GM12878 (cell line): ENCODE measurements at regions not wholly inside any gene's neighbourhood (a gene's known extent, or its start where the extent isn't known, plus 50 kb on each side); places are given as distances from the start of the nearest gene placed in this dataset.

Experiments
- ATAC-seq: fragments of 200-7000 bp; cut with Tn5 transposase; 3 replicates; pipeline ENCODE4 v1.9.1; 2020; ENCODE audit warnings: mild to moderate bottlenecking, moderate library complexity
- BruUV-seq: library from RNA; stranded (reverse); fragments of 400-500 nt; replicated peaks from 2 replicates; lab custom pipeline; 2021; lab: Mats Ljungman, UMichigan
- CTCF ChIA-PET: fragments of 300-600 bp; sonication (Branson Sonifier 250); formaldehyde crosslinking; extraction: SDS; loops from one replicate; lab custom pipeline; 2021; ENCODE audit warnings: inconsistent platforms; lab: Yijun Ruan, JAX
- POLR2A ChIA-PET: fragments of 350-600 bp; formaldehyde crosslinking; extraction: SDS; loops from one replicate; lab custom pipeline; 2021; ENCODE audit warnings: inconsistent platforms; lab: Charles Lee
- RAD21 ChIA-PET: fragments of 300-600 bp; sonication (Branson Sonifier 250); formaldehyde crosslinking; loops from one replicate; lab custom pipeline; 2023; ENCODE audit warnings: antibody characterized with exemption; ENCODE audit not compliant: unreplicated experiment; lab: Charles Lee
- SMC1A ChIA-PET: fragments of 300-600 bp; sonication (Branson Sonifier 250); formaldehyde crosslinking; loops from one replicate; lab custom pipeline; 2023; ENCODE audit not compliant: unreplicated experiment, uncharacterized antibody; lab: Charles Lee
- DNase-seq: peaks from one replicate; pipeline ENCODE4 v3.0.0-alpha.2; 2011; ENCODE audit warnings: low read depth, low spot score
- FAIRE-seq: peaks from 3 replicates; lab custom pipeline; 2011; peaks lifted over from hg19 to GRCh38; lab: Jason Lieb, UNC
- H2AFZ ChIP-seq: 2 replicates; pipeline ENCODE4 v1.6.0; 2011; ENCODE audit warnings: low read depth, low read length, control low read depth; ENCODE audit not compliant: control insufficient read depth
- H3K27ac ChIP-seq: 2 replicates; pipeline ENCODE4 v1.5.1; 2011; ENCODE audit warnings: control low read depth; ENCODE audit not compliant: control insufficient read depth, insufficient read depth
- H3K27me3 ChIP-seq, 2 experiments: replicated peaks in 1 of 2; 2 replicates each; pipeline versions ENCODE4 v1.6.0 to v1.6.1; 2011; ENCODE audit warnings: low read length in 1 of 2; ENCODE audit not compliant: control insufficient read depth in 2 of 2, insufficient read depth in 2 of 2
- H3K36me3 ChIP-seq, 2 experiments: 2 replicates each; pipeline ENCODE4 v1.5.1; 2011; ENCODE audit warnings: low read length in 1 of 2; ENCODE audit not compliant: control insufficient read depth in 2 of 2, insufficient read depth in 2 of 2
- H3K4me1 ChIP-seq: 2 replicates; pipeline ENCODE4 v1.6.1; 2011; ENCODE audit warnings: mild to moderate bottlenecking, low read length, moderate library complexity, mixed read lengths; ENCODE audit not compliant: control insufficient read depth, insufficient read depth
- H3K4me2 ChIP-seq: 2 replicates; pipeline ENCODE4 v1.6.0; 2011; ENCODE audit warnings: control low read depth; ENCODE audit not compliant: control insufficient read depth, insufficient read depth
- H3K4me3 ChIP-seq: fragments of 200-600 bp; sonication (generic); 2 replicates; pipeline ENCODE4 v1.5.1; 2016
- H3K79me2 ChIP-seq: 2 replicates; pipeline ENCODE4 v1.6.0; 2011; ENCODE audit warnings: low read length; ENCODE audit not compliant: control insufficient read depth, insufficient read depth
- H3K9ac ChIP-seq: 2 replicates; pipeline ENCODE4 v1.8.0; 2011; ENCODE audit warnings: low read length, control low read depth, mixed read lengths; ENCODE audit not compliant: control insufficient read depth, insufficient read depth
- H3K9me3 ChIP-seq: replicated peaks from 3 replicates; pipeline ENCODE4 v1.5.1; 2011; ENCODE audit warnings: mild to moderate bottlenecking, low read length; ENCODE audit not compliant: control insufficient read depth, insufficient read depth
- H4K20me1 ChIP-seq: 2 replicates; pipeline ENCODE4 v1.6.0; 2011; ENCODE audit not compliant: control insufficient read depth, insufficient read depth
- BCL3 ChIP-seq: IDR thresholded peaks from 2 replicates; pipeline ENCODE4 v1.6.1; 2011; ENCODE audit warnings: borderline replicate concordance, low read depth, mild to moderate bottlenecking, moderate library complexity, low read length; ENCODE audit not compliant: insufficient read depth, poor library complexity, severe bottlenecking
- BHLHE40 ChIP-seq, 2 experiments: fragments of 450-650 bp in 1 of 2; IDR thresholded peaks; 2 replicates each; pipeline ENCODE4 v1.6.1; 2011 to 2017; ENCODE audit warnings: low read depth in 2 of 2, borderline replicate concordance in 1 of 2, improper control_type of control experiment in 1 of 2, low read length in 1 of 2, mild to moderate bottlenecking in 1 of 2
- CBFB ChIP-seq: IDR thresholded peaks from 2 replicates; pipeline ENCODE4 v1.6.1; 2016; ENCODE audit warnings: antibody characterized with exemption, low read depth
- MTA2 ChIP-seq: fragments of 450-650 bp; IDR thresholded peaks from 2 replicates; pipeline ENCODE4 v1.6.1; 2016; ENCODE audit warnings: low read depth, mild to moderate bottlenecking, moderate library complexity
- MYB ChIP-seq: fragments of 150-350 bp; IDR thresholded peaks from 2 replicates; pipeline ENCODE4 v1.6.1; 2014; ENCODE audit warnings: mild to moderate bottlenecking, low read depth, low read length, borderline replicate concordance
- POLR2AphosphoS5 ChIP-seq: IDR thresholded peaks from 2 replicates; pipeline ENCODE4 v1.6.1; 2011; ENCODE audit warnings: mild to moderate bottlenecking, low read length, inconsistent platforms
- SIX5 ChIP-seq: IDR thresholded peaks from 2 replicates; pipeline ENCODE4 v1.6.1; 2011; ENCODE audit warnings: mild to moderate bottlenecking, low read depth, low read length, moderate library complexity; ENCODE audit not compliant: severe bottlenecking
- TBL1XR1 ChIP-seq: IDR thresholded peaks from 2 replicates; pipeline ENCODE4 v1.6.1; 2012; ENCODE audit warnings: low read depth, low read length, improper control_type of control experiment
- ZBTB4 ChIP-seq: fragments of 450-650 bp; formaldehyde crosslinking; IDR thresholded peaks from 2 replicates; pipeline ENCODE4 v1.4.0; 2022; ENCODE audit warnings: mild to moderate bottlenecking, moderate library complexity
- ZNF217 ChIP-seq: fragments of 450-650 bp; IDR thresholded peaks from 2 replicates; pipeline ENCODE4 v1.6.1; 2017; ENCODE audit warnings: antibody characterized with exemption, mild to moderate bottlenecking
- ZSCAN29 ChIP-seq: fragments of 450-650 bp; IDR thresholded peaks from 2 replicates; pipeline ENCODE4 v1.6.1; 2017; ENCODE audit warnings: mild to moderate bottlenecking, moderate library complexity
- ZZZ3 ChIP-seq: IDR thresholded peaks from 2 replicates; pipeline ENCODE4 v1.6.1; 2011; ENCODE audit warnings: low read depth; ENCODE audit not compliant: control insufficient read depth, insufficient read length
- WGBS: methylation state at CpG from one replicate; pipeline ENCODE4 v1.1.6; 2016; ENCODE audit warnings: low lambda C conversion rate; ENCODE audit not compliant: insufficient replicate concordance, insufficient coverage; ENCODE audit errors: missing lambda C conversion rate; 5-methylcytosine and 5-hydroxymethylcytosine counted together
- in situ Hi-C: fragments of 300-500 bp; cut with MboI; formaldehyde crosslinking; loops from 9 replicates; pipeline ENCODE4 v1.14.3; 2018; ENCODE audit warnings: mixed read lengths
- intact Hi-C: fragments of 100-400 bp; cut with micrococcal nuclease; formaldehyde crosslinking; loops from one replicate; pipeline ENCODE4 v1.14.2; 2022; ENCODE audit not compliant: unreplicated experiment

GRCh38 chr4:185899833-185900232, 87.8 kb upstream of the SORBS2 start (continued):
- no peak for TF ChIP-seq CBFB
- TF ChIP-seq, all 136 proteins: peak for 0

GRCh38 chr4:185902654-185903053, 90.7 kb upstream of the SORBS2 start:
- ATAC-seq: no peak
- DNase-seq: no peak
- no peak overlapping the region for H3K4me3 ChIP-seq
- ChIA-PET CTCF (no interaction called here), SMC1A (no interaction called here), POLR2A (no interaction called here), RAD21 (no interaction called here)
- FAIRE-seq: no peak
- intact Hi-C loops (no loop called here), in situ Hi-C loops (no loop called here)
- H4K20me1 ChIP-seq: no peaks in the 10 kb centered on the region
- H3K9ac ChIP-seq: no peak overlapping the region
- H3K27ac ChIP-seq: no peak overlapping the region
- 0 out of 2 replicates have a peak, but pooled peaks cover 2% of the 10 kb centered on the region for H3K4me1 ChIP-seq
- no peaks in the 10 kb centered on the region for H3K36me3 ChIP-seq
- no peaks in the 10 kb centered on the region for H3K27me3 ChIP-seq
- H3K4me2 ChIP-seq: no peak overlapping the region
- TF ChIP-seq ZSCAN29 (no peak), POLR2AphosphoS5 (no peak), MYB (no peak), BCL3 (no peak), BHLHE40 (IDR thresholded peaks at IDR 0.05; ENCODE audit: borderline replicate concordance in 1 of 2, low read depth in 2 of 2, low read length in 1 of 2) (no peak), TBL1XR1 (no peak), ZZZ3 (no peak), ZNF217 (no peak), ZBTB4 (CRISPR knock-in tag) (no peak), SIX5 (no peak), MTA2 (no peak)
- no TSS peak for BruUV-seq
- H3K9me3 ChIP-seq: no peaks in the 10 kb centered on the region
- no peak overlapping the region for H2AFZ ChIP-seq
- H3K79me2 ChIP-seq: no peaks in the 10 kb centered on the region
- WGBS: 16% methylated on average over 4 of the region's 4 CpGs
